ENCODE measurements at regions not wholly inside any gene's neighbourhood (a gene's known extent, or its start where the extent isn't known, plus 50 kb on each side); places are given as distances from the start of the nearest gene placed in this dataset.

- TF ChIP-seq CTCF (conservative IDR thresholded peaks at IDR 0.05; ENCODE audit: low read depth, low read length), result no peak
Measured at GRCh38 chr2:76469066-76469465, 758.4 kb upstream of the GCFC2 start.

GRCh38 chr2:76467326-76467725 lies 756.6 kb upstream of the GCFC2 start:
- TF ChIP-seq CTCF (conservative IDR thresholded peaks at IDR 0.05; ENCODE audit: low read depth, low read length), result no peak
- no peak for DNase-seq (ENCODE audit: low read depth)
- H3K4me3 ChIP-seq (ENCODE audit: low read length), result no peak overlapping the region

More at GRCh38 chr2:76469066-76469465, 758.4 kb upstream of the GCFC2 start:
- no peak overlapping the region for H3K4me3 ChIP-seq (ENCODE audit: low read length)
- no peak for DNase-seq (ENCODE audit: low read depth)

- DNase-seq (ENCODE audit: low read depth), result no peak
- peak; percentile 18 for TF ChIP-seq CTCF (conservative IDR thresholded peaks at IDR 0.05; ENCODE audit: low read depth, low read length)
- no peak overlapping the region for H3K4me3 ChIP-seq (ENCODE audit: low read length)
Measured at GRCh38 chr2:76464310-76464709, 753.6 kb upstream of the GCFC2 start.

GRCh38 chr2:76461431-76461830 lies 750.7 kb upstream of the GCFC2 start:
- TF ChIP-seq CTCF (conservative IDR thresholded peaks at IDR 0.05; ENCODE audit: low read depth, low read length), result no peak
- DNase-seq (ENCODE audit: low read depth), result no peak
- no peak overlapping the region for H3K4me3 ChIP-seq (ENCODE audit: low read length)

GRCh38 chr2:76455910-76456309 lies 745.2 kb upstream of the GCFC2 start:
- no peak for DNase-seq (ENCODE audit: low read depth)
- no peak overlapping the region for H3K4me3 ChIP-seq (ENCODE audit: low read length)
- TF ChIP-seq CTCF (conservative IDR thresholded peaks at IDR 0.05; ENCODE audit: low read depth, low read length), result no peak

- no peak for TF ChIP-seq CTCF (conservative IDR thresholded peaks at IDR 0.05; ENCODE audit: low read depth, low read length)
- DNase-seq (ENCODE audit: low read depth), result no peak
- no peak overlapping the region for H3K4me3 ChIP-seq (ENCODE audit: low read length)
Measured at GRCh38 chr2:76450024-76450475, 739.3 kb upstream of the GCFC2 start.

GRCh38 chr2:76448956-76449355 lies 738.2 kb upstream of the GCFC2 start:
- DNase-seq (ENCODE audit: low read depth), result no peak
- TF ChIP-seq CTCF (conservative IDR thresholded peaks at IDR 0.05; ENCODE audit: low read depth, low read length), result no peak
- H3K4me3 ChIP-seq (ENCODE audit: low read length), result no peak overlapping the region
